HG03558 (cell line): ENCODE measurements at regions not wholly inside any gene's neighbourhood (a gene's known extent, or its start where the extent isn't known, plus 50 kb on each side); places are given as distances from the start of the nearest gene placed in this dataset.

Source experiments
- ATAC-seq: cut with Tn5 transposase; IDR thresholded peaks from one replicate; pipeline ENCODE4 v1.9.1; 2021; ENCODE audit warnings: moderate number of reproducible peaks; ENCODE audit not compliant: unreplicated experiment; ENCODE audit errors: extremely low read depth

DNA sequence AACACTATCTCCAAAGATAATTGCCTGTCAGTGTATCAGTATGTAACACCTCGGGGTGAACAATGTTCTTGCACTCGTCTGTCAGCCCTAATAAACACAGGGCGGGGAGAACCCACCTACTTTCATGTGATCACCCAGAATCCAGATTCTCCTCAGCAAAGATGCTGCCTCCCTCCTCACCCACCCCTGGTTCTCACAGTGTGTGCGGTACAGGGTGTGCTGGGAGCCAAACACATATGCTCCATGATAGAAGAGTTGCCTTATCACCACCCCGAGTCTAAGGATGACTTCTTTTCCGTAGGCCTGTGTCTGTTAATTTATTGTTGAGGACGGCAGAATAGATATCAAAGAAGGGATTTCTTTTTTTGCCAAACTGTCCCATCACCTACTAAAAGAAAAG is 206.1 kb downstream of the TLE3 start:
- no peak for ATAC-seq

- ATAC-seq = no peak
Observed at GRCh38 chr15:69892351-69892750, 205.4 kb downstream of the TLE3 start.

- ATAC-seq = no peak
Observed at GRCh38 chr15:69893086-69893485, 204.6 kb downstream of the TLE3 start.

- no peak for ATAC-seq
Observed at GRCh38 chr15:69893863-69894262, 203.9 kb downstream of the TLE3 start.

DNA sequence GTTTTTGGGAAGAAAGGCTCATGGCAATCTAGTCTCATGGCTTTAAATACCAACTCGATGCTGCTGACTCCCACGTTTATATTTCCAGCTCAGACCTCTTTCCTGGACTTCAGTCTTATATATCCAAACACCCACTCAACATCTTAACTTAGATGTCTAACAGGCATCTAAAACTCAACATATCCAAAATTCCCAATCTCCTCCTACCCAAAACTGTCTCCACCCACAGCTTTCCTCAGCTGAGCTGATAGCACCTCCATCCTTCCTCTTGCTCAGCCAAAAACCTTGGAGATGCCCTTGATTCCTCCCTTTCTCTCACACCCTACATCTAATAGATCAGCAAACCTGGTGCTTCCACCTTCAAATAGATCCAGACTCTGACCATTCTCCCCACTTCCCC is 202.5 kb downstream of the TLE3 start:
- ATAC-seq = no peak

DNA sequence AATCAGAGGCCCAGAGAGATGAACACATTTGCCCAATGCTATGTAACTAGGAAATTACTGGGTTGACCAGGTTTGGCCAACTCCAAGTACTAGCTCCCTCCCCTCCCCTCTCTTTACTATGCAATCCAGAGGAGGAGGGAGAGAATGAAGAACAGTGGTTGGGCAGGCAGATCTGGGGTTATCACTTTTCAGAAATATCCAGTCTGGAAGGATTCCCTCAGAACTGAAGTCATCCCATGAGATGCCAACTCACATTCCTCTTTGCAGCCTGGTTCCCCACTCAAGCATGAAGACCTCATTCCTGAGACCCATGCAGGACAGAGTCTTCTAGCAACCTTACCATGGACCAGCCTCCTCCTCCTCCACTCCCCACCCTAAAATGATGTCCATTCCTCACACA is 201.1 kb downstream of the TLE3 start:
- no peak for ATAC-seq

- ATAC-seq = no peak
Observed at GRCh38 chr15:69897061-69897460, 200.7 kb downstream of the TLE3 start.

DNA sequence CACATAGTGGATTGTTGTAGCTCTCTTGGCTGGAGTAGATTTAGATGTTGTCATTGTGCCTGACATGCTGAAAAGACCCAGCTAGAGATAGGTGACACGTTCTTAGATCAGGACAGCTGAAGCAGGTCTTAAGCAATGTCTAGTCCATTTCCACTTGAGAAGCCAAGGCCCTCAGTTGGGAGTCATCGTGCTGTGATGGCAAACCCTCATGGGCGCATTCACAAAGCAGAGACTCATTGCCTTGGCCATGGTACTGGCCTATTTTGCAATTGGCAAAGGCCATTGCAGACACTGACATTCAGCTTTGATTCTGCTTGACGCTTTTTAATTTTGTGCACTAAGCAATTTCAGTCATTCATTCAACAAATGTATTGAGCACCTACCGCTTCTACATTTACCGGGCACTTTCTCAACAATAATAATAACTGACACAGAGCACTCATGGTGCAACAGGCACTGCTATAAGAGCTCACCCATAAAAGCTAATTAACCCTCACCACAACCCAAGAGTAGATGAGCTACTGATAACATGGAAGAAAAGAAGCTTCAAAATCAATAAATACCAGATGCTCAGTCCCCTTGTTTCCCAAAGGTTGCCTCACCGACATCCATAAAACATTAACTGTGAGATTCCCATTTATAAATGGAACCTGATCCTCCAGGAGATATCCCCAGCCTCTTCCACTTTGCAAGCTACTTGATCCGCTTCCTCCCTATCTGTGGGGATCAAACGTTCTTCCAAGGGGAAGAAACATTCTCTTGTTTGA is 200.1 kb downstream of the TLE3 start:
- ATAC-seq = no peak

DNA sequence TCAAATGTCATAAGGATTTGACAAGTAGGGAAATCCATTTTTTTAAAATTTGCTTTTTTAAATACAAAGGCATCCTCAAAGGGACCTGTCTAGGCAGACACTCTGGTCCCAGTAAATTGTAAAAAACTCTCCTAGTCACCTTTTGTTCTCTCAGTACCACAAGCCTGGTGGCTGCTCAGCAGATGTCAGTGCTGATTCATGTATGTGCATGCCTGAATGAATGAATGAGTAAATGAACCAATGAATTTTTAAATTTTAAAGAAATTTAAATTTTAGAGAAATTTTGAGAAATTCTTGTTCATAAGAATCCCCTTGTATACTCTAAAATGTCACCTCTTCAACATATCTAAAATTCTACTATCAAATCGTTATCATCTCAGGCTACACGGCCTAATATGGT is 199.5 kb downstream of the TLE3 start:
- ATAC-seq = no peak

GRCh38 chr15:69902414-69903062 is 195.2 kb downstream of the TLE3 start:
- ATAC-seq = no peak

DNA sequence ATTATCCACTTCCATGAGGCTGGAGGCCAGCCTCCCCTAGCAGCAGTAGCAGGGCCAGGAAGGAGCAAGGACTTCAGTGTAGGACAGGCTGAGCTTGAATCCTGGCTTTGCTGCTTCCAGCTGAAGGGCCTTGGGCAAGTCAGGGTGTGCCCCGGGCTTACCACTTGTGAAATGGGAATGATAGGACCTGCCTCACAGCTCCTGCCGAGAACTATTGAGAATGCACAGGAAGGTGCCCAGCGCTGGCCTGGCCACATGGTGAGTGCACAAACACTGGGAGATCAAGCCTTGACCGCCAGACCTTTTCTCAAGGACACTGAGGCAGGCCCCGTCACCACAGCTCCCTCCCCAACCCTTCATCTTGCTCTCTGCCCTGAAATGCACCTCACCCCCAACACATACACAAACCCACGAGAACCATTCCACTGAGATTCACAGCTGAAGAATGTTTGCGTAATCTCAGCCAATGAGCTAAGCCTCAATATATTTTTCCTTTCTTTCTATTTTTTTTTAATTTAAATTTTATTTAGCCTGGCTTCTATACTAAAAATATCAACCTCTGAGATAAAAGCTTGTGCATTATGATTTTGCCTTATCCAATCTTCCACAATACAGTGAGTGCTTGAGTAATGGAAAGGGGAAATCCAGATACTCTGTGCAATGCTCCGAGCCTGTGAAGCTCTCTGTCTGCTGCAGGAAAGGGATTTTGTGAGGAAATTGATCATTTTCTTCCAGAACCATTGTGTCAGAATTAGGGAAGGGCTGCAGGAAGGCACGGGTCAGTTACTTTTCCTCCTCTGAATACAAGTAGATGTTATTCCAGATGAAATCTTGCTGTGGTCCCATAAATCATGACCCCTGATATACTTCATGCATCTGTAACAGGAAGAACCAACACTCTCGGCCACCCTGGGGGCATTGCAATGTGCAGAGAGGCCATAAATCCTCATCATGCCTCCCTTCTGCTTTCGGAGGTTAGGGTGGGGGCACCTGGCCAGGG is 193.9 kb downstream of the TLE3 start:
- ATAC-seq = no peak

DNA sequence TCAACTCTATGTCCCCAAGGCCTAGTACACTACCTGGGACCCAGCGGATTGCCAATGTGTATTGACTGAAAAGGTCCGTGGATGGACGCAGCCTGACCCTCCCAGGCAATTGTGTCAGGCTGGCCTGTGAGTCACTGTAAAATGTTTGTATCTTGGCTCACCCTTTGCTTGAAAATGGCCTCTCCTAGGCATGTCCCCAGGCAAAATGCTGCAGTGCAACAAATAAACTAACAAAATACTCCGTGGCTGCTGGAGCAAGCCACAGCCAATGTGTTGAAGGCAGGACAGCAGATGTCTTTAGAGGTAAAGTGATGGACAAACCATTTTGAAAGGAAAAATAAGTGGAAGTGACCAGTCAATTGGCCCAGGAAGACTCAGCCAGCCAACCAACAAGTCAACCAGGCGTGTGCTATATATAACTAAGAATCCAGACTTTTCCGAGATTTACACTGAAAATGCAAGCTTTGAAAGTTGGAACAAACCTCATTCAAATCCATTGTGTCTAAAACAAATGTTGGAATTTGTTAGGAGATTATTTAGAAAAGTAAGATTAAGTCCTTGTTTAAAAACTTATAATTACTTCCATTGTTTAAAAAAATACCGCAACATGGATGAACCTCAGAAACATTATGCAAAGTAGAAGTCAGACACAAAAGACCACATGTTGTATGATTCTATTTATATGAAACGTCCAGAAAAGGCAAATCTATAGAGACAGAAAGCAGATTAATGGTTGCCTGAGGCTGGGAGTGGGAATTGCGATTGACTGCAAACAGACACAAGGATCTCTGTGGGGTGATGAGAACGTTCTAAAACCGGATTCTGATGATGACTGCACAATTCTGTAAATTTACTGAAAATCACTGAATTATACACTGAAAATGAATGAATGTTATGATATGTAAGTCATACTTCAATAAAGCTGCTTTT is 191.2 kb downstream of the TLE3 start:
- no peak for ATAC-seq

DNA sequence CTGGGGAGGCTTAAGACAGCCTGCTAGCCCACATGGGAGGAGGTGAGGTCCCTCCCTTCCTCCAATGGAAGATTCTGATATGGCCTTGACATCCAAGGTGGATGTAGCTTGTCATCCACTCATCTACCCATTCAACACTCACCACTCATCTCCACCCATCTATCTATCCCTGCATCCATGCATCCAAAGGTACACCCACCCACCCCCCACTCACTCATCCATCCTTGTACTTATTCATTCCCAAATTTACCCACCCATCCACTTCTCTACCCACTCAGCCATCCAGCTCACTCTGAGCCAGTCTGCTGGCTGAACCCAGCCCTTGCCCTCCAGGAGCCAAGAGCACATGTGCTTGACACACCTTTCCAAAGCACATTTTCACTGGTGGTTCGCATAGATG is 189.7 kb downstream of the TLE3 start:
- ATAC-seq = no peak

- ATAC-seq = no peak
Observed at GRCh38 chr15:69908590-69909420, 188.9 kb downstream of the TLE3 start.

DNA sequence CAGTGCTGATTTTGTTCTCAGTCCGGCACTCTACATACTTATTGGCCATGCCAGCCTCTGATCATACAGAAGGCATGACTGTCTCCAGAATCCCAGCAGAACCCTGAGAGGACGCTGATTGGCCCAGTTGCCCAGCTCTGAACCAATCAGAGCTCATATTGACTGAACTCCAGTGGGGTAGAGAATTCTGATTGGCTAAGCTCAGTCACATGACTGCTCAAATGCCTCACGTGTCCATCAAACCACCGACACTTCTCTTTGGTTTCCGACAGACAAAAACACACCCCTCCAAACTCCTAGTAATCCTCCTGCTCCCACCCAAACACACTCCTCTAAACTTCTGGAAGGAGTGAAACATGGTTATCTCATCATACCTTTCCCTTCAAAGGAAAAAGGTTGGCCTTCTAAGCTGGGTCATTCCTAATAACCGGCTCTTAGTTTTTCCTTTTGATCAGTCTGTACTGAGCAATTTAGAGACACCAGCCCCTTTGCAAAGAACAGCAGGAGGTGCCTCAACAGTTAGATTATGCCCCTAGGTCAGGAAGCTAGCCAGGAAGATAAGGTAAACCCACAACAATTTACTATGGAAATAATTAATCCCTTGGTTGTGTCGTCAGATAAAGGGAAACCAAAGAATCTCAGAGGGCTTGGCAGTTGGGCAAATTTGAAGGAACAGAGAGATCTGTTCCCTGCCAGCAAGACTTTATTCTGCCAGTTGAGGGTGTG is 187.8 kb downstream of the TLE3 start:
- ATAC-seq = no peak

DNA sequence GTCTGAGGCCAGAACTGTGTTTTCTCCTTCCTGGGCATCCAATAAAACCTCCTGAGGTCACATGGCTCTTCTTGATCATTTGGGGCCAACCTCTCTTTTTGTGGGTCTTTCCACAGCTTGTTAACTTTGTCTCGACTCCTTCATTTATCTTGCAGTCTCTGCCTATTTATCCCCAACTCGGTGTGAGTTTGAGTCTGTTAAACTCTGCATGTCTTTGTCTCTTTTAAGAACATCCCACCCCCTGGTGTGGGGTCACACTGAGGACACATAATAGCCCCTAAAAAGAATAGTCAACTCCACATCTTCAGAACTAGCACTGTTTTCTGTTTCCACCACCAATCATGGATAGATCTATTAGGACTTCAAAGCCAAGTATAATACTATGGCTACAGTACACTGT is 187.2 kb downstream of the TLE3 start:
- no peak for ATAC-seq

- ATAC-seq = no peak
Observed at GRCh38 chr15:69912116-69912515, 185.6 kb downstream of the TLE3 start.

DNA sequence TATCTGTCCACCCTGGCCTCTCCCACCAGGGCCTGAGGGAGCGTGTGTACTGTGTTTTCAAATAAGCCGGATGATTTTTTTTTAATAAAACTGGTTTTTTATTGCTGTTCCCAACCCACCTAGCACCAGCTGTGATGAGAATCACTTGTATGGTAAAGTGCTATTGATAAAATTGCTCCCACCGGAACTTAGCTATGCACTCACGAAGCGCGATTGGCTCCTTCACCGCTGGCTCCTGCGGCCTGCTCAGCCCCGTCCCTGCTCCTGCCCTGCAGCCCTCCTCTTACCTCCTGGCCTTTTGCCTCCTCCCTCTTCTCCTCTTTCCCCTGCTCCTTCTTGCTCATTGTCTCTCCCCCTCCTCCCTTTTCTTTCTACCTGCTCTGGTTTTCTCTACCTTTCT is 183.7 kb downstream of the TLE3 start:
- ATAC-seq = no peak
